ENCODE measurements at regions not wholly inside any gene's neighbourhood (a gene's known extent, or its start where the extent isn't known, plus 50 kb on each side); places are given as distances from the start of the nearest gene placed in this dataset.

DNA sequence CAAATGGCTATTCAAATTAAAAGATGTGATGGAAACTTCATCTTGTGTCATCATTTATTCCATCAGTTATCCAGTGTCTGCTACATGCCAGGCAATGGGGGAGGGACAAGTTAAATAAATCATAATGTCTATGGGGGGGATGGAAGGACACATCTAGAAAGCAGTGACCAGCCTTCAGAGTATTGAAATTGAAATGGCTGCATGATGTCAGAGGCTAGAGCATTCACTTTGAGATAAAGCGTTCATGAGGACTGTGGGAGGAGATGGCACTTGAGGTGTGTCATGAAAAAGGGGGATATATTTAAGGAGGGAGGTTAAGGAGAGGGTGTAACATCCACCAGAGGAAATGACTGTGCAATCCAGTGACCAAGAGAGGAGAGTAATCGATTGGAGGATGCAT is 50.6 kb downstream of the SLIT2 start:
- DNase-seq: no peak

DNA sequence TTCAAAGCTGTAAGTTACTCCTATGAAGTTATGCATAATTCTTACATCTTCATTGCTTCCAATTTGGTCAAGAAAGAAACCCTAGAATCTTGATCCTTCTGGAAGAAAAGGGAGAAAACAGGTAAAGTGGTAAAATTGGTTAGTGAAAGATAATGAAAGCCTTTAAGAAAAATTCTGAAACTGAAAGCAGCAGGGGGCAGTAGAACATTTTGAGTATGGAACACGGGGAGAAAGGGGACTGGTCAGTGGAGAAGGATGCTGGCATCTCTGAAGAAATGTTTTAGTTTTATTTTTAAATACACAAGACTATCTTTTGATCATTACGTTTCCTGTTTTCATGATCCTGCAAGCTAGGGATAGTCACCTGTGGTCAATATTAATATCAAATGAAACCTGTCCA is 54.3 kb downstream of the SLIT2 start:
- peak in 1 of 2 experiments; percentile 10 for DNase-seq

DNA sequence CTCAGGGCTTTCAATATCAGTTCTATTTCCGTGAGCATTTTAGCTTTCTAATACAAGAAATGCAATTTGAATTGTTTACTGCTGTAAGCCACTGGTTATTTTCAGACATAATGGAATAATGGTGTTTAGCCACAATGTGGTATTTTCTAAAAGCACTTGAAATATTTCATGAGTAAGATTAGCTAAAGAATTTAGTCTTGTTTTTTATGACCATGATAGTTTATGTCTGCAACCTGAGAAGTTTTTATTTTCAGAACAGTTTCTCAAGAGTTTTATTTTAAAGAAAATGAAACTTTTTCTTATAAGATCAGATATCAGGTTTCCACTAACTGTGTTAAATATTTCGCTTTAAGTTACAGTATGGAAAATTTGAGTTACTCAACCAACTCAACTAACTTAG is 60.2 kb downstream of the SLIT2 start:
- DNase-seq: no peak

DNA sequence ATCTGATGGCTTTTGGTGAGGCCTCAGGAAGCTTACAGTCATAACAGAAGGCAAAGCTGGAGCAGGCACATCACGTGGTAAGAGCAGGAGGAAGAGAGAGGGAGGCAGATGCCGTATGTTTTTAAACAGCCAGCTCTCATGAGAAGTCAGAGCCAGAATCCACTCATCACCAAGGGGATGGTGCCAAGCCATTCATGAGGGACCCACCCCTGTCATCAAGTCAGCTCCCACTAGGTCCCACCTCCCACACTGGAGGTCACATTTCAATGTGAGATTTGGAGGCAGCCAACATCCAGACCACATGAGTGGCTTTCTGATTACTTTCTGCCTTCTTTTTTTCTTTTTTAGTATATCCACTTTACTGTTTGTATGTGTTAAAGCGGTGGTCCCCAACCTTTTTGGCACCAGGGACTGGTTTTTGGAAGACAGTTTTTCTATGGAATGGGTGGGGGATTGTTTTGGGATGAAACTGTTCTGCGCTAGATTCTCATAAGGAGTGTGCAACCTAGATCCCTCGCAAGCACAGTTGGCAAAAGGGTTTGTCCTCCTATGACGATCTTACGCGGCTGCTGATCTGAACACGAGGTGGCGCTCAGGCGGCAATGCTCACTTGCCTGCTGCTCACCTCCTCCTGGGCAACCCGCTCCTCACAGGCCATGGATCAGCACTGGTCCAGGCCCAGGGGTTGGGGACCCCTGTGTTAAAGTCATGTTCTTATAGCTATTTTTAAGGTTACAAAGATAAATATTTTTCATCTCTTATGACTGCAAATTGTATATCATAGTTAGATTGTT is 61.7 kb downstream of the SLIT2 start:
- DNase-seq: peak in 1 of 2 experiments; percentile 7

DNA sequence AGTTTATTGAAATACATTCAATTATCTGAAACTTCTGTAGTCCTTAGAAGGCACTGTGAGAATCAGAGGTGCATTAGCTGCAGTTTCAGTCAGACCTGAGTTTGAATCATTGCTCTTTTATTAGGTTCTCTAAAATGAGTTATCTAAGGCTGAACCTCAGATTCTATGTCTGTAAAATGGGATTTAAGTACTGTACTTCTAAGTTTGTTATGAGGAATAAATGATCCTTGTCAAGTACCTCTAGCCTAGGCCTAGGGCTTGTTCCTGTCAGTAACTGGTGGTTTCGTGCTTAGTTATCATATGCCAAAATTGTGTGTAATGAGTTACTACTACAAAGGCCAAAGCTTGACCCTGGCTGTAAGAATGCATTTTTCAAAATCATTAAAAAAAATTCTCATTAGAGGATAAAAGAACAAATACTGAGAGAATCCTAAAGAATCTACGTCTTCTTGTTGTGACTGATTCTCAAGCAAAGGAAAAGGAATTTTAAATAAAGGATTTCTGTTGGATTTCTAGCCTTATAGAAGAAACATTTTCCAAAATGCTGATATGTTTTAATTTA is 65.8 kb downstream of the SLIT2 start:
- no peak for DNase-seq

DNA sequence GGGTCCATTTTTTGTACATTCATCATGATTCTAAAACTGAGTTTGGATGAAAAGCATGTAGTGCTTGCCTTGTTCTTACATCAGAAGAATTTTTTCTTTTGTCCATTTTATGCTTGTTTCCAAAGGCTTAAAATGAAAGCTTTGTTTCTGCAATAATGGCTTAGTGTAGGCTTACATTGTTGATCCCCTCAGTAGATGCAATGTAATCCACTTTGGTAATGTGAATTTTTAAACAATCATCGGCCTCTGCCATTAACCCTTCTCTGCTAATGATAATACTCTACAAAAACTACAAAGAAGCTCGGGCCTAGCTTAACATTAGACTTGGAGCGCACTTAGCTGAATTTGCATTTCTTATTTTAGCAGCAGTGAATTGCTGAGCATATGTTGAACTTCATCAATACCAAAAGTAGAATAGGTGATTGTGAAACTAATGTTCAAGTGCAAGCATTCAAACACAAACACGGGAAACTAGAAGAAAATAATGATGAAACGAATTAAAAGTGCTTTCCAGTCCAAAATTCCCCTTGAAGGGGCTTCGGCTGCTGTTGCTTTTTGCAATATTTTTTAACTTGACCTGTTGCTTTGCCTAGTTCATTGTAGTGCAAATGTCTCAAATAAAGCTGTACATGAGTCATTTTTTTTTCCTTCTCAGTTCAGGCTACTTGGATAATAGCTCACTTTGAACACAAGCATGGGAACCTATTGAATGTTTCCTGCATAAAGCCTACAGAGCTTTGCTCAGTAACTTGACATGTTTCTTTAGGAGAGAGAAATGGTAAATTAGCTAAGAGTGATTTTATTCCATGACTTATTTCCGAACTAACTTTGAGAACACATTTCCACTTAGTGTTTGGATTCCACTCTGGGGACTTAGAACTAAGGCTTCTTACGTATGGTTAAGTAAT is 66.5 kb downstream of the SLIT2 start:
- DNase-seq: no peak

DNA sequence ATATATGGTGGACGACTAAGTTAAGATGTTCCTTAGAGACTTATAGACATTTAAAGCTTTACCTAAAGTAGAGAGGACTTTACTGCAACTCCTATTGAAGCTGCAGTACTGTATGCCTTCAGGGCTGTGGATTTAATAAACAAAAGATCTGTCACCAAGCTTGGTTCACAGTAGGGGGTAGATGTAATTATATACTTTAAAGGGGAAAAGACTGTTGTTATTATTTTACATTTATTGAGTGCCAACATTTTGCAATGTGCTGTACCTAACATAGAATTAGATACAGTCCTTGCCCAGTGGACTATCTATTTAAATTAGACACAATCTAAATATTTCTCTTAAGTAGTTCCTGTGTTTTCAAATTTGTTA is 67.2 kb downstream of the SLIT2 start:
- peak in 1 of 2 experiments; percentile 3 for DNase-seq

DNA sequence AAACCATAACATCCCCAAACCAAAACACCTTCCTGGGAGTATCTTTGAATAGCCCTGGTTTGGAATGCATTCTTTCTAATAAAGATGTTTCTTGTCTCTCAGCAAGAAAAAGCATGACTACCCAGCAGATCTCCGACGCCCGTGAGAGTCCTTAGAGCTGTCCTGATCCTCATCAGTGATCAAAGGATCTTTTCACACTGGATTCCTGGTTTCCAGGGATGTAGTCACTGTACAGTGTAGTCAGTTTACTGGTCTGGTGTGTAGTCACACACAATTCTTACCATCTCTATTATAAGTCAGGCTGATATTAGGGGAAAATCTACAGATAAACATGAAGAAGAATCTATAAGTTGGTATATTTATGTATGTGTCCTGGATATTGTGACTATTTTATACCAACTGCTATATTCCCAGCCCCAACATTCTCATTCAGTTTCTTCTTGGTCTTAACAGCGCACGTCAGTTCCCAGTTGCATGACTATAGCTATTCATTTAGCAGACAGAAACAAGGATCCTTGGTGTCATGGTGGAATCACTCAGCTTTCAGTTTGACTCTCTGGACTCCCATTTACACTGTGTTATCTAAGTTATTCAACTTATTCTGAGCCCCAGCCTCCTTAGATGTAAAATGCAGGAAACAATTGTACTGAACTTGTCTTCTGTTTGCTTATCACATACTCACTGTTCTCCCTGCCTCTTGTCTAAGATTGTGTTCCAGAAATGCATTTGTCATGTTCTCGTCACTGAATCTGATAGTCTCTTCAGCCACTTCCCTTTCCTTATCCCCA is 68.3 kb downstream of the SLIT2 start:
- no peak for DNase-seq

DNA sequence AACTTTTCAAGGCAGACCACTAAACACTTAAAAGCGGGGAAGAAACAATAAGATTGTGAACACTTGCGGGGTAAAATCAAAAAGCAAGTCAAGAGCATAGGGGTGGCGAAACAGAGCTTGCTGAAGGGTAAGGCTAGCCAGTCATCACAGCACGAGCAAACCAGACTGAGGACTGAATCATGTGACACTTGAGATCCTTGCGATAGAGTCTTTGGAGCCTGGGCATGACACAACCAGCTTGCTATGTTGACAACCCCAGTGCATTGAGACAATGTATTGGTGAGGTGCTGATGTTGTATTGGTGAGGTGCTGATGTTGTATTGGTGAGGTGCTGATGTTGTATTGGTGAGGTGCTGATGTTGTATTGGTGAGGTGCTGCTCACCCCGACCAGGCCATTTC is 72.3 kb downstream of the SLIT2 start:
- no peak for DNase-seq

DNA sequence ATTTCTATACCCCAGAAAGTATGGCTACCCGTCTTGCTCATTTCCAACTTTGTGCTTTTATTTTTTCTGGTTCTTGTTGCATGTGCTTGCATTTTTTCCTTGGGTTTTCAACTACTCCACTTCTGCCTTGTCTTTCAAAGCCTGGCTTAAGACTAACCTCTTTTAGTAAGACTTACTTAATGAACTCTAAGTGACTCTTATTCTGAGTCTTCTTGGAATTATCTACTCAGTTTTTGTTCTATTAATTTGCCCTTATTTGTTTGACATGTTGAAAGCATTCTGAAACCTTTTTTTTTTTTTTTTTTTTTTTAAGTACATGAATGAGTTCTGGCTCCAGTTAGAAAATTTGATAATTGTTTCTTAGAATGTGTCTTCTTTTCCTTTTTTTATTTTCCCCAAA is 74.8 kb downstream of the SLIT2 start:
- DNase-seq: no peak

DNA sequence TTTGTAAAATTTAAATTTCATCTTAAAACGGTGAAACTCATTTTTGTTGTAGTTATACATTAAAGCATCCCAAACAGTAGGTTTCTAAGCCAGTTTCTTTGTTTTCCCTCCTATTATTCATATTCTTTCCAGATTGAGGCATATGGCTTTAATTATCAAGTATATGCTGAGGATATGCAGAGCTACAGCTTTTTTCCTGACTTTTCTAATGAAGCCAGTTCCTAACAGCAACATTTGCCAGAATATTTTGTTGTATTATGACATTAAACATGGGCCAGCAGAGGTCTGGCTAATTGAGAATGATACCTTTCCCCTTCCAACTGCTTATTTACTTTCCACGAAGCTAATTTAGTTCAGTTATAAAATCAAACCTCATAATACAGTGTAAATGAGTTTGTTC is 75.3 kb downstream of the SLIT2 start:
- DNase-seq: peak in 1 of 2 experiments; percentile 20

DNA sequence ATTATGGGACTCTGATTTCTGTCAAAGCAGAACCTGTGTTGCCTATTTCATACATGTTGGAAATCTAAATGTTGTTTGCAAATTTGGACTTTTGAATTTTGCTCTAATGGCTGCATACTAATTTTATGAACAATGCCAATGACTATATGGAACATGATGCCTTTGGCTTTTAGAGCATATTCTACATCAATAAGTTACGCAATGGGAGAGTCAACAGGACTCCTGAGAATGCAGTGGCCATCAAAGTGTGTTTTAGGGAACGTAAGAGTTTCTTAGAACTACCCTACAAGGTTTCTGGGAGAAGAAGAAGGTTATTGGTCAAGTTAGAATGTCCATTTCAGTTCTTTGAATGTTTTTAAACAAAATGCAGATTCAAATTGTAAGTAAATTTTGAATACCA is 76.1 kb downstream of the SLIT2 start:
- DNase-seq: no peak

DNA sequence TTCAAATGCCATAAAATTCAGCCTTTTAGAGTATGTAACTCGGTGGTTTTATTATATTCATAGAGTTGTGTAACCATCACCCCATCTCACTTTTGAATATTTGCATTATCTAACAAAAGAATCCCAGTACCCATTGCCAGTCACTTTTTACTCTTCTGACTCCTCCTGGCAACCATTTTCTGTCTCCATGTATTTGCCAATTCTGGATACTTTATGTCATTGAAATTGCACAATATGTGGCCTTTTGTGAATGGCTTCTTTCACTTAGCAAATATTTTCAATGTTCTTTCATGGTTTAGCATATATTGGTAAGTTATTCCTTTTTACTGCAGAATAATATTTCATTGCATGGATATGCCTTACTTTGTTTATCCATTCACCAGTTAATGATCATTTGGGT is 79.9 kb downstream of the SLIT2 start:
- no peak for DNase-seq

DNA sequence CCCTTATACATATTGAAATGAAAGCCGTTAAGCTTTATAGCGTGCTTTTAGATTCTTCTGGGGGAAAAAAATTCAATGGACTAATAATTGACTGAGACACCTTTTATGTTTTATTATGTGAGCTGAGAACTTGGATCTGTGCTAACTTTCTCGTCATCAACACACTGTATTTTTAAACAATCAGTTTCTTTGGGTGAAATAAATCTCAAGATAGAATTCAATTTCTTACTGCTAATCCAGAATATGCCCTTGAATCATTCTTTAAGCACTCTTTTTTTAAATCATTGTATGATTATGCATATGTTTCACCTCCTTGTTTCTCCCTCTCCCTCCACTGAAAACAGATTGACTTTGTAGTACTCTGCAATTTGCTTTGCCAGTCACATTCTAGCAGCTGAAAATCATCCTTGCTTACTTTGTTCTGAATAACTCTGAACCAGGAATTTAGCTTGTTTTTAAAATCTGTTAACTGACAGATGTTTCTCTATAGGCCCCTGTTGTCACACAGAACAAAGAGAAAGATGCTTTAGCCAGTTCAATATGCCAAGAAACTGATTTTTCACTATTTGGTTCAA is 81.5 kb downstream of the SLIT2 start:
- peak in 1 of 2 experiments; percentile 16 for DNase-seq

DNA sequence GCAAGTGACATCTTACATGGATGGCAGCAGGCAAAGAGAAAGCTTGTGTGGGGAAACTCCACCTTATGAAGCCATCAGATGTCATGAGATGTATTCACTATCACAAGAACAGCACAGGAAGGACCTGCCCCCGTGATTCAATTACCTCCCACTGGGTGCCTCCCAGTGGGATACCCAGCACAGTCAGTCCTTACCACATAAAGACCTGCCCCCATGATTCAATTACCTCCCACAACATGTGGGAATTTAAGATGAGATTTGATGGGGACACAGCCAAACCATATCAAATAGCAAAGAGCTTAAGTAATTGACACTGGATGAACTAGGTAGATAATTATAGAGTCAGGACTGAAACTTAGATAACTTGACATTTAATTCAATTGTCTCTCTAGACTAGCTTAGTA is 85.6 kb downstream of the SLIT2 start:
- DNase-seq: no peak

DNA sequence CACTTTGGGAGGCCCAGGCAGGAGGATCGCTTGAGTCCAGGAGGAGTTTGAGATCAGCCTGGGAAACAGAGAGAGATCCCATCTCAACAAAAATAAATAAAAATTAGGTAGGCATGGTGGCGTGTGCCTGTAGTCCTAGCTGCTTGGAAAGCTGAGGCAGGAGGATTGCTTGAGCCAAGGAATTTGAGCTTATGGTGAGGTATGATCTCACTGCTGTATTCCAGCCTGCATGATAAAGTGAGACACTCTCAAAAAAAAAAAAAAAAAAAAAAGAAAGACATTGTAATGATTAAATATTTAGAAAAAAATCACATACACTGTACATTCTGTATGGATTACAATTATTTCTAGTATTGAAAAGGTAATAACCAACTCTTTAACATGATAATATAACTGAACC is 87.1 kb downstream of the SLIT2 start:
- DNase-seq: no peak

DNA sequence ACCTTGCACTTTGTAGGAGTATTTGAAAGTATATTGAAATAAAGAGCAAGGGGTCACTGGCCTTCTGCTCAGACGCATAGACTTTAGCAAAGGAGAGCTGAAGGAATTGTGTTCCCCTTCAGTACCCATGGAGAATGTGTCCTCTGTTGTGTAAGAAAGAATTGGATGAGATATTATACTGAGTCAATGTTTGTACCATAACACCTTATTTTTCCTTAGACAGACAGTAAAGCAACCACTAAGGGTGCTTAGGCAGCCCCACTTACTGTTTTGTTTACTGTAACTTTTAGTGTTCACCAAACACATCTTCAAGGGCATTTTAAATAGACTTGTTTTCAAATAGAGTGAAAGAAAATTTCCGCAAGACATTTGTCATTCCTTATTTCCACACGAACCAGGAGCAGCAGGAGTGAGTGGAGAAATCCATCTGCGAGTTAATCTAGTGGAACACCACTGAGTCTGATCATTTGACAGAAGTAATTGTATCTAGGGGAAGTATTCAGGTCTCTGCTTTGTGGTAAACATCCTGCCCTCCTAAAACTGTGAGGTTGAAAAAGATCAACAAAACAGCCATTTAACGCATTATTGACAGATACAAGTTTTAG is 89.5 kb downstream of the SLIT2 start:
- no peak for DNase-seq

DNA sequence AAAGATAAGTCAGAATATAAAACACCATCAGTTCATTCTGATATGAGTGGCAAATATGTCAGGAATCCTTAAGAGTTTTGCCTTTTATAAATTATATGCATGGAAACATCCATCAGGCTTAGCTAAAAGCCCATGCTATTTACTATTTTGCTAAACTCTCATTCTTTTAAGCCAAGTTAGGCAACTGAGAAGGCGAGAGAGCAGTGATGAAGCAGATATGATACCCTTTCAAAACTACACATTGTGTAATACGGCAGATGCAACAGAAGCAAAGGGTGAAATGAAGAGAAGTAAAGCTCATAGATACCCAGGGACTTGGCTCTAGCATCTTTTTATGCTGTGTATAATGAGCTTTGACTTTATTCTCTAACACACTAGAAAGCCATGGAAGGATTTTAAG is 95.8 kb downstream of the SLIT2 start:
- DNase-seq: no peak

DNA sequence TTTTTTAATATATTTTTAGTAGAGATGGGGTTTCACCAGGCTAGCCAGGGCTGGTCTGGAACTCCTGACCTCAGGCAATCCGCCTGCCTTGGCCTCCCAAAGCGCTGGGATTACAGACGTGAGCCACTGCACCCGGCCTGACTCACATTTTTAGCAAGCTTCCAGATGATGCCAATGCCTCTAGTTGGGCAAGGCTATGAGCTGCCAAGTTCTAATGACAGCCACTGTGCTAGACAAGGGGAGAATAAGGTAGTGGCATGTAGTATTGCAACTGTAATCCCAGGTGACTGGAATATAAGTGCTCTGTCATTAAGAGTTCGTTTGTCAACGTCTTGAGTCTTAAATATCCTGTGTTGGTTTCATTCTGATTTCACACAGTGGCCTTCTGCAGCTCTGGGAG is 96.7 kb downstream of the SLIT2 start:
- peak in 1 of 2 experiments; percentile 2 for DNase-seq

DNA sequence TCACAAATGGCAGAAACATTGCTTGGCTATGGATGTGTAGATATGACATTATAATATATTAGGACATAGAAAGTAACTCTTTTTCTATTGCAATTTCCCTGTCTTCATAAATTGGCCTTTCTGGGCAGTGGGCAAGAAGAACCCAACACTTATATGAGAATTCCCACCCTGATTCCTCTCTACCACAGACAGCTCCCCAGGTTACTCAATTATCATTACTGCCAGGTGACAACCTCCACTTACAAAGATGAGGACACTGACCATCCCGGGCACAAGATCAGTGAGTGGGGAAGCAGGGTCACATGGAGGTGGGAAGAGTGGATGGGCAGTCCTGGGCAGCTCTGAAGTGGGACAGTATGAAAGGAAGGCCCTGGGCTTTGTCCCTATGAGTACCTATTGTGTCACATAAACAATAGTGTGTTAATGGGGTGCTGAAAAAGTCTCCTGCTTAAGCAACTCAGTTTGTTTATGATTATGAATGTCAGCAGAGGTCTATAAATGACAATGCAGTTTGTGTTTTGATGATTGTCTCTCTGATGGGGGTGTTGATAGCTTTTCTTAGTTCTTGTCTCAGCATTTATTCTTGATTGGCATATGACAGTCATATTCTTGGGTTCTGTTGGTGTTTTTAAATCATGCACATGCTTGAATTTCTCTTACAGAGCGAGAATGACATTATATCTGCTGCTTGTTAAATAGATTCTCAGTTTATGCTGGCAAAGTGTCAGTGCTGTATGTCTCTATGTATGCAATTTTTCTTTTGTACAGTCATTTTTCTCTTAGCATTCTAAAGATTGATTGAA is 99.9 kb downstream of the SLIT2 start:
- no peak for DNase-seq

DNA sequence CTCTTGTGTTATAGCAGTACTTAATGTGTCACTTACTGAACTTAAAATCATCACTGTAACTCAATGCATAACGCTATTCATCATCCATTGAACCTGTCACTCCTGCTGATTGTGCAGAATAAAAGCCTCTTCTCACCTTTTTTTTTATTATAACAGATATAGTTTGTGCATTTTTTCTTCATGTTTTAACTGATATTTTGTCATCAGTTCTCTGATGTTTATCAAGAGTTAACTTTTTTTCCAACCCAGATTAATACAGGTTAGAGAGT is 100.4 kb downstream of the SLIT2 start:
- DNase-seq: no peak

DNA sequence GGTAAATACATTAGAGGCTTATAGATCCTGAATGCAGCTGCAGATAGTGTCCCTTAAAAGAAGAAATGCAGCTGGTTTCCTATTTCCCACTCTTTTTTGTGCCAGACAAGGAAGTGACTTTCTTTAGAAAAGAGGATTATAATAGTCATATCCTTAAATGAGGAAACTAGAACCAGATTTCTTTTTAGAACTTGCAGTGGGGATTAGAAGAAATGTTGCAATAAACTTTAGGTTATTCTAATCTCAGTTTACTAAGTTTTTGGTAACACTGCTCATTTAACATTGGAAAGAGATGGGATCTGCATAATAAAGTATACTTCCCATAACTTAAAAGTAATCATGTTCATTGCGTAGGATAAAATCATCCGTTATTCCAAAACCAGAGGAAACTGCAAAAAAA is 101.9 kb downstream of the SLIT2 start:
- DNase-seq: no peak

Data from NCI-H446 (cell line).